ENCODE measurements at regions not wholly inside any gene's neighbourhood (a gene's known extent, or its start where the extent isn't known, plus 50 kb on each side); places are given as distances from the start of the nearest gene placed in this dataset.
"Not testable (repeated sequence)": the region's sequence is repeated elsewhere in the genome, so short reads cannot be mapped to it uniquely, and the experiment has no call there.

- DNase-seq (ENCODE audit: low spot score): no peak
These were observed 144.5 kb upstream of the KCNJ15 start for GRCh38 chr21:38112219-38112789.

GRCh38 chr21:38114717-38115333, 142.0 kb upstream of the KCNJ15 start:
- no peak for DNase-seq (ENCODE audit: low spot score)

GRCh38 chr21:38115870-38116269, 140.9 kb upstream of the KCNJ15 start:
- DNase-seq (ENCODE audit: low spot score): no peak

GRCh38 chr21:38119793-38120192, 137.0 kb upstream of the KCNJ15 start:
- DNase-seq (ENCODE audit: low spot score): no peak

- not testable (repeated sequence) for DNase-seq (ENCODE audit: low spot score)
These were observed 136.2 kb upstream of the KCNJ15 start for GRCh38 chr21:38120679-38120983.

- DNase-seq (ENCODE audit: low spot score): peak; percentile 23
These were observed 135.6 kb upstream of the KCNJ15 start for GRCh38 chr21:38120984-38121855.

- DNase-seq (ENCODE audit: low spot score): peak; percentile 2
These were observed 134.7 kb upstream of the KCNJ15 start for GRCh38 chr21:38121888-38122720.

GRCh38 chr21:38123626-38124025, 133.2 kb upstream of the KCNJ15 start:
- DNase-seq (ENCODE audit: low spot score): no peak

- peak; percentile 69 for DNase-seq (ENCODE audit: low spot score)
These were observed 130.0 kb upstream of the KCNJ15 start for GRCh38 chr21:38126666-38127303.

- no peak for DNase-seq (ENCODE audit: low spot score)
These were observed 127.1 kb upstream of the KCNJ15 start for GRCh38 chr21:38129711-38130110.

GRCh38 chr21:38133240-38133639, 123.6 kb upstream of the KCNJ15 start:
- no peak for DNase-seq (ENCODE audit: low spot score)

GRCh38 chr21:38134084-38134873, 122.5 kb upstream of the KCNJ15 start:
- no peak for DNase-seq (ENCODE audit: low spot score)

GRCh38 chr21:38136201-38136600, 120.6 kb upstream of the KCNJ15 start:
- no peak for DNase-seq (ENCODE audit: low spot score)

GRCh38 chr21:38139380-38140168, 117.2 kb upstream of the KCNJ15 start:
- no peak for DNase-seq (ENCODE audit: low spot score)

- DNase-seq (ENCODE audit: low spot score): peak; percentile 25
These were observed 116.4 kb upstream of the KCNJ15 start for GRCh38 chr21:38140207-38140903.

- DNase-seq (ENCODE audit: low spot score): no peak
These were observed 114.6 kb upstream of the KCNJ15 start for GRCh38 chr21:38142224-38142623.

GRCh38 chr21:38144193-38144592, 112.6 kb upstream of the KCNJ15 start:
- DNase-seq (ENCODE audit: low spot score): no peak

- DNase-seq (ENCODE audit: low spot score): no peak
These were observed 111.7 kb upstream of the KCNJ15 start for GRCh38 chr21:38145104-38145503.

- DNase-seq (ENCODE audit: low spot score): no peak
These were observed 109.4 kb upstream of the KCNJ15 start for GRCh38 chr21:38147391-38147790.

GRCh38 chr21:38148046-38148445, 108.7 kb upstream of the KCNJ15 start:
- DNase-seq (ENCODE audit: low spot score): no peak
